ENCODE measurements at regions not wholly inside any gene's neighbourhood (a gene's known extent, or its start where the extent isn't known, plus 50 kb on each side); places are given as distances from the start of the nearest gene placed in this dataset.
"Not testable (repeated sequence)": the region's sequence is repeated elsewhere in the genome, so short reads cannot be mapped to it uniquely, and the experiment has no call there.

DNA sequence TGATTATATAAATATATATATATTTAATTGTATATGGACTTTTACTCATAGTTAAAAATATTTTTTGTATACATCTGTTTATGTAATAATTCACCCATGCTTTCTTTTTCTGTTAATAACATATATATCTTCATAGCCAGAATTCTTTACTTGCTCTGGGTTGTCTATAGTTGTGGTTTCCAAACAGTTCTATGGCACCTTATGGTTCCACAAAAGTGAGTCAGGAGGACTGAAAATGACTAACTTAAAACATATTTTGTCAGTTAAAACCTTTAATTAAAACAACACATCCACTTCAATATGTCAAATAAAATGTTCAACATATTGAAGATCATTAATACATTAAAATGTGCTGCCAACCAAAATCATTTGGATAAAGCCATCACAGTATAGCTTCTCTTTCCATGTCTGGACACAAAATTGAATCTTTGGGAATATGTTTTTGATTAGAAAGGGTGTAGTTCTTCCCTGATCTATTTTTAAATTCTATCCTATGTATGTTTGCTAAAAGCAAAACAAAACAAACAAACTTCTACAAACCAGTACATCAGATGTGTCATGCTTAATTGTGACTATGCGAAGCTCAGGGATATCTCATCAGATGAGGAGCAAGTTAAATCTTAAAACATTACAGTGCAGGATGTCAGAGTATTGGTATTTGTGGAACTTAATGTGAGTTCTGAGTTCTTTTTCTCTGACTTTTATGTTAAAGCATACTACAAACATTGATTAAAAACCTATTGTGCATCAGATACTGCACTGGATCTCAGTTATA, 1488.4 kb upstream of the TENM4 start:
- TF ChIP-seq, protein P1, sequence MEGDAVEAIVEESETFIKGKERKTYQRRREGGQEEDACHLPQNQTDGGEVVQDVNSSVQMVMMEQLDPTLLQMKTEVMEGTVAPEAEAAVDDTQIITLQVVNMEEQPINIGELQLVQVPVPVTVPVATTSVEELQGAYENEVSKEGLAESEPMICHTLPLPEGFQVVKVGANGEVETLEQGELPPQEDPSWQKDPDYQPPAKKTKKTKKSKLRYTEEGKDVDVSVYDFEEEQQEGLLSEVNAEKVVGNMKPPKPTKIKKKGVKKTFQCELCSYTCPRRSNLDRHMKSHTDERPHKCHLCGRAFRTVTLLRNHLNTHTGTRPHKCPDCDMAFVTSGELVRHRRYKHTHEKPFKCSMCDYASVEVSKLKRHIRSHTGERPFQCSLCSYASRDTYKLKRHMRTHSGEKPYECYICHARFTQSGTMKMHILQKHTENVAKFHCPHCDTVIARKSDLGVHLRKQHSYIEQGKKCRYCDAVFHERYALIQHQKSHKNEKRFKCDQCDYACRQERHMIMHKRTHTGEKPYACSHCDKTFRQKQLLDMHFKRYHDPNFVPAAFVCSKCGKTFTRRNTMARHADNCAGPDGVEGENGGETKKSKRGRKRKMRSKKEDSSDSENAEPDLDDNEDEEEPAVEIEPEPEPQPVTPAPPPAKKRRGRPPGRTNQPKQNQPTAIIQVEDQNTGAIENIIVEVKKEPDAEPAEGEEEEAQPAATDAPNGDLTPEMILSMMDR (IDR thresholded peaks at IDR 0.05; ENCODE audit: low read depth, low read length): no peak
- Histone ChIP-seq H3K4me3 (no peak overlapping the region), H3K27me3 (no peaks in the 10 kb centered on the region), H3K4me1 (ENCODE audit: low read depth) (peaks cover 14% of the 10 kb centered on the region), H3K9me3 (ENCODE audit: low read depth) (no peaks in the 10 kb centered on the region), H3K27ac (no peak overlapping the region), H3K36me3 (no peaks in the 10 kb centered on the region)
- no peak for DNase-seq (ENCODE audit: low read depth in 1 of 2, low spot score in 1 of 2)

DNA sequence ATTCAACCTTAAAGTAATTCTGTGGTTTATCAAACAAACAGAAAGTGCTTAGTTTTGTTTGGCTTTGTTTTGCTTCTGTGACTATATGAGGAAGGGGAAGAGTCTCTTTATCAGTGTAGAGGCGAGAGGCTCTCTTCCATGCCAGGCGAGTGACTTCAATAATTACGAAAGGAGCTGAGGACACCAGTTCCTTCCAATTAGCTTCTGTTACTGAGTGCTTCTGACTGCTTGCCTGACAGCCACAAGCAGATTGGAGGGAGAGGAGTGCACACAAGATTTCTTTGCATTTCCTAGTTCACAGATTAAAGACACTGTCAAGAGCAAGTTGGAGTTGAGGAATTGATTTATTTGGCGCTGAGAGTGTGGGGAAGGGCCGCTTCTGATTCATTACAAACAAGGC, 1484.5 kb upstream of the TENM4 start:
- H3K4me3 ChIP-seq: no peak overlapping the region
- H3K27me3 ChIP-seq: no peaks in the 10 kb centered on the region
- H3K36me3 ChIP-seq: no peaks in the 10 kb centered on the region
- TF ChIP-seq, protein P1 (IDR thresholded peaks at IDR 0.05; ENCODE audit: low read depth, low read length): no peak
- H3K4me1 ChIP-seq (ENCODE audit: low read depth): peaks cover 10% of the 10 kb centered on the region
- H3K27ac ChIP-seq: no peak overlapping the region
- DNase-seq (ENCODE audit: low read depth in 1 of 2, low spot score in 1 of 2): peak; percentile 23 to 39
- H3K9me3 ChIP-seq (ENCODE audit: low read depth): no peaks in the 10 kb centered on the region

- not testable (repeated sequence) for H3K27me3 ChIP-seq; H3K4me3 ChIP-seq; H3K4me1 ChIP-seq (ENCODE audit: low read depth); H3K36me3 ChIP-seq; DNase-seq (ENCODE audit: low read depth in 1 of 2, low spot score in 1 of 2); H3K27ac ChIP-seq; H3K9me3 ChIP-seq (ENCODE audit: low read depth)
Observed at GRCh38 chr11:80921310-80921709, 1480.5 kb upstream of the TENM4 start.

- Histone ChIP-seq H3K4me3 (no peak overlapping the region), H3K4me1 (ENCODE audit: low read depth) (peaks cover 3% of the 10 kb centered on the region), H3K27me3 (no peaks in the 10 kb centered on the region), H3K9me3 (ENCODE audit: low read depth) (no peaks in the 10 kb centered on the region), H3K27ac (no peak overlapping the region), H3K36me3 (no peaks in the 10 kb centered on the region)
- TF ChIP-seq, protein P1 (IDR thresholded peaks at IDR 0.05; ENCODE audit: low read depth, low read length): no peak
- DNase-seq (ENCODE audit: low read depth in 1 of 2, low spot score in 1 of 2): no peak
Observed at GRCh38 chr11:80916173-80916798, 1475.5 kb upstream of the TENM4 start.

GRCh38 chr11:80914311-80914710, 1473.5 kb upstream of the TENM4 start:
- TF ChIP-seq, protein P1 (IDR thresholded peaks at IDR 0.05; ENCODE audit: low read depth, low read length): no peak
- Histone ChIP-seq H3K36me3 (no peaks in the 10 kb centered on the region), H3K27ac (no peak overlapping the region), H3K27me3 (no peaks in the 10 kb centered on the region), H3K9me3 (ENCODE audit: low read depth) (no peaks in the 10 kb centered on the region), H3K4me3 (no peak overlapping the region), H3K4me1 (ENCODE audit: low read depth) (peaks cover 3% of the 10 kb centered on the region)
- no peak for DNase-seq (ENCODE audit: low read depth in 1 of 2, low spot score in 1 of 2)

- Histone ChIP-seq H3K4me1 (ENCODE audit: low read depth) (peaks cover 3% of the 10 kb centered on the region), H3K27ac (no peak overlapping the region), H3K9me3 (ENCODE audit: low read depth) (no peaks in the 10 kb centered on the region), H3K36me3 (no peaks in the 10 kb centered on the region), H3K4me3 (no peak overlapping the region), H3K27me3 (no peaks in the 10 kb centered on the region)
- no peak for DNase-seq (ENCODE audit: low read depth in 1 of 2, low spot score in 1 of 2)
- TF ChIP-seq, protein P1 (IDR thresholded peaks at IDR 0.05; ENCODE audit: low read depth, low read length): no peak
Observed at GRCh38 chr11:80911666-80912065, 1470.8 kb upstream of the TENM4 start.
